Stromal cell of bone marrow (primary cell): ENCODE measurements at regions not wholly inside any gene's neighbourhood (a gene's known extent, or its start where the extent isn't known, plus 50 kb on each side); places are given as distances from the start of the nearest gene placed in this dataset.
"Not testable (repeated sequence)": the region's sequence is repeated elsewhere in the genome, so short reads cannot be mapped to it uniquely, and the experiment has no call there.

Source experiments
- DNase-seq: peaks from one replicate; pipeline ENCODE4 v3.0.0-alpha.2; 2012; ENCODE audit warnings: low read depth

GRCh38 chr5:1635477-1635876 is 111.7 kb upstream of the LPCAT1 start:
- not testable (repeated sequence) for DNase-seq

DNA sequence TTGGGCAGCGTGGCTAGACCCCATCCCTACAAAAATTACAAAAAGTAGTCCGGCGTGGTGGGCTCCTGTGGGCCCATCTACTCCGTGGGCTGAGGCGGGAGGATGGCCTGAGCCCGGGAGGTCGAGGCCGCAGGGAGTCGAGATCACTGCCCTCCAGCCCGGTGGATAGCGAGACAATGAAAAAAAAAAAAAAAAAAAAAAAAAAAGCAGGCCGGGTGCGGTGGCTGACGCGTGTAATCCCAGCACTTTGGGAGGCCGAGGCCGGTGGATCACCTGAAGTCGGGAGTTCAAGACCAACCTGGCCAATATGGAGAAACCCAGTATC is 110.5 kb upstream of the LPCAT1 start:
- no peak for DNase-seq

DNA sequence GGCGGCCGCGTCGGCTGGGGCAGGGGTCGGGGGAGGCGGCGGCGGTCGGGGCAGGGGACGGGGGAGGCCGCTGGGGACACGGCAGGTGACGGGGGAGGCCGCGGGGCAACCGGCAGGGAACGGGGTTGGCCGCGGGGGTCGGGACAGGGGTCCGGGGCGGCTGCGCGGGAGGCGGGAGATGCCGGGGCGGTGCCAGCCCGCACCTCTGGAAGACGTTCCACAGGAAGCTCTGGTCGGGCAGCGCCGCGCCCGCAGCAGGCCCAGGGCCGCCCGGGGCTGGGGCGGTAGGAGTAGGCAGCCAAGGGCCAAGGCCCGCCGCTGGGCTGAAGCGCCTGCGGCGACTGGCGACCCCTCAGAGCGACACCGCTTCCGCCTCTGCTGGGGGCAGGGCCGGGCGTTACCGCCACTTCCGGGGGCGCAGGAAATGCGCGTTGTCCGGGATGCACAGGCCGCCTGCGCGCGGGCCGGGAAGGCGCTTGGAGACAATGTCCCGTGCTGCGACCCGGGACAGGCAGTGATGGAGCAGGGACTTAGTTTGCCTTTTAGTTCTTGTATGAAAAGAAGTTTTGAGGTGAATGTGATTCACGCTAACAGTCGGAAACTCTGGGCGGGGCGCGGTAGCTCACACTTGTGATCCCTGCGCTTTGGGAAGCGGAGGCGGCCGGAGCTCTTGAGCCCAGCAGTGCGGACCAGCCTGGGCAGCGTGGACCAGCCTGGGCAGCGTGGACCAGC is 110.0 kb upstream of the LPCAT1 start:
- DNase-seq, result peak; percentile 46

- DNase-seq, result not testable (repeated sequence)
Measured at GRCh38 chr5:1631004-1631403, 107.2 kb upstream of the LPCAT1 start.

- not testable (repeated sequence) for DNase-seq
Measured at GRCh38 chr5:1626397-1626796, 102.6 kb upstream of the LPCAT1 start.

GRCh38 chr5:1619531-1619930 is 95.8 kb upstream of the LPCAT1 start:
- not testable (repeated sequence) for DNase-seq

GRCh38 chr5:1618296-1618865 is 94.6 kb upstream of the LPCAT1 start:
- DNase-seq, result not testable (repeated sequence)

GRCh38 chr5:1617236-1617755 is 93.5 kb upstream of the LPCAT1 start:
- DNase-seq, result not testable (repeated sequence)

DNA sequence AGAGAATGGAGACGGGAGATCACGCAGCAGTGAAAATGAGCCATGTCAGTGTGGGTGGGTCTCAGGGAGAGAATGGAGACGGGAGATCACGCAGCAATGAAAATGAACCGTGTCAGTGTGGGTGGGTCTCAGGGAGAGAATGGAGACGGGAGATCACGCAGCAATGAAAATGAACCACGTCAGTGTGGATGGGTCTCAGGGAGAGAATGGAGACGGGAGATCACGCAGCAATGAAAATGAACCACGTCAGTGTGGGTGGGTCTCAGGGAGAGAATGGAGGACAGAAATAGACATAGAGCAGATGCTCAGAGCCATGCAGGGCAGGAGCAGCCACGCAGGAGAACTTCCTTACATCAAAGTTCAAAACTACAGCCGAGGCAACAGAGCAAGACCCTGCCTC is 89.8 kb upstream of the LPCAT1 start:
- not testable (repeated sequence) for DNase-seq

DNA sequence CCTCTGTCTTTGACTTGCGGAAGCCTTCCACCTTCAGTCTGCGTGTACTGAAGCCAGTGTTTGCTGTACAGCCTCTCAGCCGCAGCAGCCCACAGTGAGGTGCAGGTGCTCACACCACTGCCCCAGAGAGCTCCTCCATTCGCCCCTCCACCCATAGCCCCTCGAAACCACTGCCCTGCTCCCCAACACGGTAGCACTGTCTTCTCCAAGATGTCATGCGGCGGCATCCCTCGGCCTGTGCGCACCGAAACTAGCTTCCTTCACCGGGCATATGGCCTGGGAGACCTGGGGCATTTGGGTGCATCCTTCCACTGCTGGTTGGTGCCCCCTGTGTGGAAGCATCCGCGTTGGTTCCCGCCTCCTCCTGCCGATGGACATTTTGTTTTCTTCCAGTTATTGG is 86.8 kb upstream of the LPCAT1 start:
- DNase-seq, result not testable (repeated sequence)

DNA sequence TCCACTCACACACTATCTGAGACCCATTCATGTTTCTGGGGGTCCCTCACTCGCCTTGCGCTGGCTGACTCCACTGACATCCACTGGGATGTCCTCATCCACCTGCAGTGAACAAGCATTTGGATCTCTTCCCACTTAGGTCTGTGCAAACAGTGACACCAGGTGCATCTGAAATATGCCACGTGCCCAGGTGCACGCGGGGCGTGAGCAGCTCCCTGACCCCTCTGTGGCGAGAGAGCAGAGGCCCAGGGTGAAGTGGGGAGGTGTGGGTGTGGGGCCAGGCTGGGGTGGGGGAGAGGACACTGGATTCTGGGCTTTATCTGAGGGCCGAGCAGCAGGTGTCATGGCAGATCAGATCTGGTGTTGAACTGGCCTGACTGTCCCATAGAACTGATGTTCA is 85.4 kb upstream of the LPCAT1 start:
- not testable (repeated sequence) for DNase-seq

DNA sequence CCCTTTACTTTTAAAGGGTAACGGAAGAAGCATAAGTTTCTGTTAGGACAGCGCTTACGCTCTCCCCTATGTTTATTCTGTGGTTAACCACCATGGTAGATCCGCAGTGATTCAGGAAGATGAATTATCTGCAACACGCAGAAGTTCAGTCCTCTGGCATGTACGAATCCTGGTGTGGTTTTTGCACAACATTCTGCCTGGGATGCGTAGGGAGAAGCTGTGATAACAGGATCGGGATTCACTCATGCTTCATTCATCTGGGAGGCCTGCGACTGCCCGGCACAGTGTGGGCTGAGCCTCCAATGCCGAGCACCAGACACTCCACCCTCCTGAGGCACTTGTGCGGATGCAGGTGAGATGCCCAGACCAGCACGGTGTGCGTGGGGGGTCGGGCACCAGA is 84.6 kb upstream of the LPCAT1 start:
- peak; percentile 43 for DNase-seq

DNA sequence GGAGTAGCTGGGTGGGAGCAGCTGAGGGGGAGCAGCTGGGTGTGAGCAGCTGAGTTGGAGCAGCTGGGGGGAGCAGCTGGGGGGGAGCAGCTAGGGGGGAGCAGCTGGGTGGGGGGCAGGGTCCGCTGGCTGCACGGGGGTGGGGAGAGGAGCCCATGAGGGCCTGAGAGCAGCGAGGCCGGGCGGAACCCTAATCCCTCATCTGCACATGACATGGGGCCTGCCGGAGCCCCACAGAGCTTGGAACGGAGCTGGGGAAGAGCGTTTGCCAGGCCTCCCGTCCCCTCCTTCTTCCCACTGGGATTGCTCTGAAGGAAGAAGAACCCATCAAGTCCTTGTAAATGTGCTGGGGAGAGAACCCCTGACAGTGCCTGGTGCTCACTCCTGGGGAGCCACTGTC is 83.2 kb upstream of the LPCAT1 start:
- DNase-seq, result not testable (repeated sequence)

- not testable (repeated sequence) for DNase-seq
Measured at GRCh38 chr5:1603916-1604315, 80.2 kb upstream of the LPCAT1 start.

- not testable (repeated sequence) for DNase-seq
Measured at GRCh38 chr5:1601565-1601964, 77.8 kb upstream of the LPCAT1 start.

DNA sequence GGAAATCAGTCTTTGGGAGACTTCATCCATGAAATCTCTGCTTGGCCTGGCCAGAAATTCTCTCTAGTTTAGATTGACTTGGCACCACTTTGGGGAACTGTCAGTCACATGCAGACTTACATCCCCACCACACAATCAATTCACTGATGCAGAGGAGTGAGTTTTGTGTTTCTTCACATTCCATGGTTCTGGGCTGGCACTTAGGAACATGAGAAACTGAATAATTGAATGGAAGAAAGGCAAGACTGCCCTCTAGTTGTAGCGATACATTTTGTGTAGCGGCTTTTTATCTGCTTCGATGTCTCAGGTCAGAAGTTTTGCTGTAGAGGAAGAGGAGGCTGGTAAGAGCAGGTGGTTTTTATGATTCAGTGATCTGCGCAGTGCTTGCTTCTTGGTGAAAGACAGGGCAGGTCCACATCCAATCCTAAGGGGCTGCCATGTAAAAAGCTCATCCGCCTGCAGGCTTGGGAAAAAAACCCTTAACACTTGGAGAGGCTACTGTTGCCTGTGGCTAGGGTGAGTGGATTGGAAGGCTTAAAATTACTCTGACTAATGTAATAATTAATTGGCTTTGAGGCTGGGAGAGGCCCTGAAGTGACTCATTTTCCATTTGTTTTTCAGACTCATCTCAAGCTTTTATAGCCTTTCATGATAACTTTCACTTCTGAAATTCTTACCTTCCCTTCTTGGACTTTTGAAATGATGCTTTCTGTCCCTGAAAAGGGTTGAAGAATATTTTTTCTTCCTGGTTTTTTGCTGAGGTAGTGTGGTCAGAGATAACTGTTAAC is 75.4 kb upstream of the LPCAT1 start:
- peak; percentile 29 for DNase-seq

- not testable (repeated sequence) for DNase-seq
Measured at GRCh38 chr5:1597093-1597473, 73.3 kb upstream of the LPCAT1 start.

GRCh38 chr5:1596462-1597092 is 72.8 kb upstream of the LPCAT1 start:
- DNase-seq, result not testable (repeated sequence)

DNA sequence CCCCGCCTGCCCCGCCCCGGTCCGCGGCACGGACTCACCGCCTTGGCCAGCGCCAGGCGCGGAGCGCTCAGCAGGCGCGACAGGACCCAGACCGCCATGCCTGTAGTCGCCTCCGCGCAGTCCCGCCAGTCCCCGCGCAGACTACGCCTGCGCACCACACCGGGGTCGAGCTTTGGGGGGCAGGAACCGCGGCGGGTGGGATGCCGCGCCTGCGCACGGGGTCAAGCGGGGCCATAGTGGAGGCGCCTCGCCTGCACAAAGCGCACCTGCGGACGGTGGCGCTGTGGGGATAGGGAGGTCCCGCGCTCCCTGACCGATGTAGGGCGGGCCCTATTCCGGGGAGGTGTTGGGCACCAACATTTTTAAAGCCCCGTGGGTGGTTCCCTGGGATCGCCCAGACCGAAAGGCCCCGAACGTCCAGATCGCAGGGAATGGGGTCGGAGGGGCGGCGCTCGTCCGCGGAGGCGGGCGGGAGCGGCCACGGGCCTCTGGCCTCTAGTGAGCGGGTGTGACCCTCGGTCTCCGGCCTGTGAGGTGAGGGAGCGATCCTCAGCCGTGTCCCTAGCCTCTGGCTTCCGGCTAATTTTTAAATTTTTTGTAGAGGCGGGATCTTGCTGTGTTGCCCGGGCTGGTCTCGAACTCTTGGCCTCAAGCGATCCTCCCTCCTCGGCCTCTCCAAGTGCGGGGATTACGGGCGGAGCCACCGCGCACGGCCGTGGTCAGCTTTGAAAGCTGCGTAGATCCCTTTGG is 70.8 kb upstream of the LPCAT1 start:
- DNase-seq, result no peak

GRCh38 chr5:1593903-1594356 is 70.2 kb upstream of the LPCAT1 start:
- no peak for DNase-seq

DNA sequence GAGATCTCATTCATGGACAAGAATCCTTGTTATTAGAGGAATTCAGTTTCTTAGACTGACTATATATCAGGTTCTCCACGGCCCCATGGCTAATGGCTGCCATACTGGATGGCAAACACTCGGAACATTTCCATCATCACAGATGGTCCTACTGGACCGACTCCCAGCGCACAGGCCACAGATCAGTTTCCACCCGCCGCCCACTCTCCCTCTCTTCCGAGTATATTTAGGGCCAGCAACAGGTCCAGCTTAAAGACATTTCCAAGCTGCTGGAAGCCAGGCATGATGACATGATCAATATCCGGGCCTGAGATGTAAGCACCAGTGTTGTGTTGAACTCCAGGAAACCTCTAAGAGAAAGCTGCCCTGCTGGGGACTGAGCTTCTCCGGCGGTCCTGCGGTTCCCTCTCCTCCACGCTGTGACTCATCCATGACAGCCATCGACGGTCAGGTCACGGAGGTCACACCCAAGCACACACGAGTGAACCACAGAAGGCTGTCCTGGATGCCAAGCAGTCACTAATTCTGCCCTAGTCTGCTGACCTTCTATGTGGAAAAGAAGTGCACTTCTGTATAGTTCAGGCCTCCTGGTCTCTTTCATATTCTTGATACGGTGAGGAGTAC is 64.4 kb upstream of the LPCAT1 start:
- not testable (repeated sequence) for DNase-seq
